ENCODE measurements at regions not wholly inside any gene's neighbourhood (a gene's known extent, or its start where the extent isn't known, plus 50 kb on each side); places are given as distances from the start of the nearest gene placed in this dataset.
A peak's percentile ranks its signal among the peaks of the same experiment; 100 is the strongest.

DNA sequence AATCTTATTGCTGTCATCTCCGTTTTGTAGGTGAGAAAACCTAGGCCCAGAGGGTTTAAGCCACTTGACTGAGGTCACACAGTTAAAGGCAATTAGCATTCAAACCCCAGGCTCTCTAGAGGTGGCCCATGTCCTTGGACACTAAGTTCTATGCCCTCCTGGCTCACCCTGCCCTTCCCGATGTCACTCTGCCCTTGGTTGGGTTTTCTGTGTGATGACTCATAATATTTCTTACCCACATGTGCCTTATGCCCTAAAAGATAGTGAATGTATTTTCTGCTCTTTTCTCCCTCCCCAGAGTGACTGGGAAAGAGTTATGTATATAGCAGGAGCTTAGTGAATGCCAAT lies 174.5 kb upstream of the PITX1 start:
- TF ChIP-seq, protein P1, sequence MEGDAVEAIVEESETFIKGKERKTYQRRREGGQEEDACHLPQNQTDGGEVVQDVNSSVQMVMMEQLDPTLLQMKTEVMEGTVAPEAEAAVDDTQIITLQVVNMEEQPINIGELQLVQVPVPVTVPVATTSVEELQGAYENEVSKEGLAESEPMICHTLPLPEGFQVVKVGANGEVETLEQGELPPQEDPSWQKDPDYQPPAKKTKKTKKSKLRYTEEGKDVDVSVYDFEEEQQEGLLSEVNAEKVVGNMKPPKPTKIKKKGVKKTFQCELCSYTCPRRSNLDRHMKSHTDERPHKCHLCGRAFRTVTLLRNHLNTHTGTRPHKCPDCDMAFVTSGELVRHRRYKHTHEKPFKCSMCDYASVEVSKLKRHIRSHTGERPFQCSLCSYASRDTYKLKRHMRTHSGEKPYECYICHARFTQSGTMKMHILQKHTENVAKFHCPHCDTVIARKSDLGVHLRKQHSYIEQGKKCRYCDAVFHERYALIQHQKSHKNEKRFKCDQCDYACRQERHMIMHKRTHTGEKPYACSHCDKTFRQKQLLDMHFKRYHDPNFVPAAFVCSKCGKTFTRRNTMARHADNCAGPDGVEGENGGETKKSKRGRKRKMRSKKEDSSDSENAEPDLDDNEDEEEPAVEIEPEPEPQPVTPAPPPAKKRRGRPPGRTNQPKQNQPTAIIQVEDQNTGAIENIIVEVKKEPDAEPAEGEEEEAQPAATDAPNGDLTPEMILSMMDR (IDR thresholded peaks at IDR 0.05; ENCODE audit: extremely low read depth, low read depth, low read length), result no peak
- Histone ChIP-seq H3K4me2 (ENCODE audit: insufficient read depth, low read length) (peak overlapping the region; percentile 60), H3K36me3 (ENCODE audit: insufficient read depth, low read length) (no peaks in the 10 kb centered on the region), H4K20me1 (ENCODE audit: insufficient read depth, low read length) (no peaks in the 10 kb centered on the region), H3K4me3 (ENCODE audit: insufficient read depth, low read length) (no peak overlapping the region), H3K27me3 (ENCODE audit: insufficient read depth, low read length) (no peaks in the 10 kb centered on the region), H3K27ac (ENCODE audit: low read depth, low read length) (peak overlapping the region; percentile 34), H3K4me1 (ENCODE audit: insufficient read depth, low read length) (peaks cover 39% of the 10 kb centered on the region), H3K79me2 (ENCODE audit: insufficient read depth, low read length) (no peaks in the 10 kb centered on the region), H3K9me3 (ENCODE audit: low read depth, low read length) (no peaks in the 10 kb centered on the region), H2AFZ (ENCODE audit: low read length) (no peak overlapping the region)
- DNase-seq (ENCODE audit: insufficient read length, low spot score, missing footprints), result no peak

DNA sequence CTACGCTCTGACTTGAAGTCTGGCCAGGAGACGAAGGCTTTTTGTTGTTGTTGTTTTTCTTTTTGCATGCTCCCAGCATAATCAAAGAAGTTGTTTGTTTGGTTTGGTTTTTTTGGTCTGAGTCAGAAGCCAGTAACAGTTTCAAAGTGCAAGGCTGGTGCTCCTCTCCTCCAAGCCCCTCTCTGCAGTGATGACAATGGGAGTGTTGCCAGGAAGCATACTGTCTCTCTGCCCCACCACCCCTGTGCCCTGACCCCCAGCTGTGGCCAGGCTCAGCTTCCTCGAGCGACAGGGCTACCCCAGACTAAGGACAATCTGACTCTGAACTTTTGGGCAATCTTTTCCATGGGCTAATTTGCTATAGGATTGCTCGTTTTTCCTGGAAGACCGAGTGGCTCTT lies 173.8 kb upstream of the PITX1 start:
- TF ChIP-seq, protein P1 (IDR thresholded peaks at IDR 0.05; ENCODE audit: extremely low read depth, low read depth, low read length), result no peak
- Histone ChIP-seq H3K79me2 (ENCODE audit: insufficient read depth, low read length) (no peaks in the 10 kb centered on the region), H3K27me3 (ENCODE audit: insufficient read depth, low read length) (no peaks in the 10 kb centered on the region), H3K4me1 (ENCODE audit: insufficient read depth, low read length) (peaks cover 39% of the 10 kb centered on the region), H3K9me3 (ENCODE audit: low read depth, low read length) (no peaks in the 10 kb centered on the region), H3K4me3 (ENCODE audit: insufficient read depth, low read length) (no peak overlapping the region), H4K20me1 (ENCODE audit: insufficient read depth, low read length) (no peaks in the 10 kb centered on the region), H3K36me3 (ENCODE audit: insufficient read depth, low read length) (no peaks in the 10 kb centered on the region), H2AFZ (ENCODE audit: low read length) (no peak overlapping the region), H3K4me2 (ENCODE audit: insufficient read depth, low read length) (no peak overlapping the region), H3K27ac (ENCODE audit: low read depth, low read length) (no peak overlapping the region)
- no peak for DNase-seq (ENCODE audit: insufficient read length, low spot score, missing footprints)

GRCh38 chr5:135206862-135207261 lies 172.8 kb upstream of the PITX1 start:
- Histone ChIP-seq H3K4me3 (ENCODE audit: insufficient read depth, low read length) (no peak overlapping the region), H3K9me3 (ENCODE audit: low read depth, low read length) (peaks cover 2% of the 10 kb centered on the region), H3K27ac (ENCODE audit: low read depth, low read length) (no peak overlapping the region), H4K20me1 (ENCODE audit: insufficient read depth, low read length) (no peaks in the 10 kb centered on the region), H3K79me2 (ENCODE audit: insufficient read depth, low read length) (no peaks in the 10 kb centered on the region), H3K4me2 (ENCODE audit: insufficient read depth, low read length) (no peak overlapping the region), H2AFZ (ENCODE audit: low read length) (no peak overlapping the region), H3K36me3 (ENCODE audit: insufficient read depth, low read length) (no peaks in the 10 kb centered on the region), H3K4me1 (ENCODE audit: insufficient read depth, low read length) (peaks cover 39% of the 10 kb centered on the region), H3K27me3 (ENCODE audit: insufficient read depth, low read length) (no peaks in the 10 kb centered on the region)
- no peak for DNase-seq (ENCODE audit: insufficient read length, low spot score, missing footprints)
- TF ChIP-seq, protein P1 (IDR thresholded peaks at IDR 0.05; ENCODE audit: extremely low read depth, low read depth, low read length), result no peak

- no peak overlapping the region for H3K4me3 ChIP-seq (ENCODE audit: insufficient read depth, low read length)
- TF ChIP-seq, protein P1 (IDR thresholded peaks at IDR 0.05; ENCODE audit: extremely low read depth, low read depth, low read length), result no peak
- no peaks in the 10 kb centered on the region for H3K79me2 ChIP-seq (ENCODE audit: insufficient read depth, low read length)
- H2AFZ ChIP-seq (ENCODE audit: low read length), result no peak overlapping the region
- no peak for DNase-seq (ENCODE audit: insufficient read length, low spot score, missing footprints)
- peaks cover 30% of the 10 kb centered on the region for H3K4me1 ChIP-seq (ENCODE audit: insufficient read depth, low read length)
- H4K20me1 ChIP-seq (ENCODE audit: insufficient read depth, low read length), result no peaks in the 10 kb centered on the region
- no peaks in the 10 kb centered on the region for H3K36me3 ChIP-seq (ENCODE audit: insufficient read depth, low read length)
- H3K27me3 ChIP-seq (ENCODE audit: insufficient read depth, low read length), result no peaks in the 10 kb centered on the region
- H3K4me2 ChIP-seq (ENCODE audit: insufficient read depth, low read length), result no peak overlapping the region
- H3K27ac ChIP-seq (ENCODE audit: low read depth, low read length), result no peak overlapping the region
- H3K9me3 ChIP-seq (ENCODE audit: low read depth, low read length), result peaks cover 2% of the 10 kb centered on the region
Observed at GRCh38 chr5:135205632-135206349, 171.8 kb upstream of the PITX1 start.
